HG03066 (cell line): ENCODE measurements at regions not wholly inside any gene's neighbourhood (a gene's known extent, or its start where the extent isn't known, plus 50 kb on each side); places are given as distances from the start of the nearest gene placed in this dataset.
"Not testable (repeated sequence)": the region's sequence is repeated elsewhere in the genome, so short reads cannot be mapped to it uniquely, and the experiment has no call there.

Source experiments
- ATAC-seq: cut with Tn5 transposase; IDR thresholded peaks from one replicate; pipeline ENCODE4 v1.9.1; 2021; ENCODE audit warnings: low read depth; ENCODE audit not compliant: unreplicated experiment

GRCh38 chr1:183753464-183753891, 51.4 kb upstream of the RGL1 start:
- no peak for ATAC-seq

- ATAC-seq: no peak
These were observed 60.6 kb upstream of the RGL1 start for GRCh38 chr1:183744132-183744913.

GRCh38 chr1:183742355-183742754, 62.6 kb upstream of the RGL1 start:
- ATAC-seq: no peak

GRCh38 chr1:183739741-183740271, 65.1 kb upstream of the RGL1 start:
- no peak for ATAC-seq

GRCh38 chr1:183739082-183739481, 65.8 kb upstream of the RGL1 start:
- ATAC-seq: no peak

GRCh38 chr1:183737916-183738315, 67.0 kb upstream of the RGL1 start:
- ATAC-seq: not testable (repeated sequence)

GRCh38 chr1:183736343-183736742, 68.6 kb upstream of the RGL1 start:
- no peak for ATAC-seq

GRCh38 chr1:183735069-183735860, 69.7 kb upstream of the RGL1 start:
- ATAC-seq: no peak

- ATAC-seq: no peak
These were observed 70.3 kb upstream of the RGL1 start for GRCh38 chr1:183734543-183735036.

GRCh38 chr1:183733715-183734114, 71.2 kb upstream of the RGL1 start:
- no peak for ATAC-seq

GRCh38 chr1:183732236-183732880, 72.6 kb upstream of the RGL1 start:
- ATAC-seq: no peak

GRCh38 chr1:183730886-183731573, 73.9 kb upstream of the RGL1 start:
- peak; percentile 73 for ATAC-seq

- no peak for ATAC-seq
These were observed 74.7 kb upstream of the RGL1 start for GRCh38 chr1:183730107-183730724.

- ATAC-seq: no peak
These were observed 73.7 kb upstream of the APOBEC4 start for GRCh38 chr1:183726825-183727224.

GRCh38 chr1:183724350-183725042, 71.4 kb upstream of the APOBEC4 start:
- ATAC-seq: no peak

GRCh38 chr1:183723571-183723970, 70.5 kb upstream of the APOBEC4 start:
- ATAC-seq: no peak

GRCh38 chr1:183721041-183721440, 67.9 kb upstream of the APOBEC4 start:
- ATAC-seq: no peak

GRCh38 chr1:183720028-183720427, 66.9 kb upstream of the APOBEC4 start:
- no peak for ATAC-seq

GRCh38 chr1:183719289-183719688, 66.2 kb upstream of the APOBEC4 start:
- no peak for ATAC-seq
